Activated T-helper 1 cell treated with anti-CD3 and anti-CD28 coated beads, Interleukin-12 subunit alpha, Interleukin-12 subunit beta, Interleukin-2, Interleukin-4 antibody, amounts not matched to agents 30 ng/mL and 10 ng/mL and 1 ng/mL, durations not matched to agents 14 hours and 24 hours and 36 hours (primary cell): ENCODE measurements at regions not wholly inside any gene's neighbourhood (a gene's known extent, or its start where the extent isn't known, plus 50 kb on each side); places are given as distances from the start of the nearest gene placed in this dataset.
"Not testable (repeated sequence)": the region's sequence is repeated elsewhere in the genome, so short reads cannot be mapped to it uniquely, and the experiment has no call there.

ENCODE experiments used
- DNase-seq: peaks from one replicate; pipeline ENCODE4 v3.0.0; 2021; ENCODE audit warnings: low spot score
- H3K27ac Mint-ChIP-seq: one replicate; pipeline ENCODE4 v1.8.0; 2021; ENCODE audit warnings: mild to moderate bottlenecking, mixed read lengths
- H3K27me3 Mint-ChIP-seq: one replicate; pipeline ENCODE4 v1.8.0; 2022; ENCODE audit warnings: mild to moderate bottlenecking, moderate library complexity, mixed read lengths; ENCODE audit not compliant: insufficient read depth
- H3K36me3 Mint-ChIP-seq: one replicate; pipeline ENCODE4 v1.8.0; 2021; ENCODE audit warnings: low read depth, mixed read lengths
- H3K4me1 Mint-ChIP-seq: one replicate; pipeline ENCODE4 v1.8.0; 2021; ENCODE audit warnings: low read depth, mixed read lengths
- H3K4me3 Mint-ChIP-seq: one replicate; pipeline ENCODE4 v1.8.0; 2021; ENCODE audit warnings: mild to moderate bottlenecking, moderate library complexity, mixed read lengths
- H3K9me3 Mint-ChIP-seq: one replicate; pipeline ENCODE4 v1.8.0; 2021; ENCODE audit warnings: mixed read lengths
- intact Hi-C: fragments of 100-400 bp; cut with micrococcal nuclease; formaldehyde crosslinking; loops from one replicate; pipeline ENCODE4 v1.15.1; 2024

GRCh38 chr3:177694316-177694715, 497.0 kb upstream of the TBL1XR1 start:
- intact Hi-C loops, result no loop called here
- DNase-seq, result no peak
- H3K27me3 Mint-ChIP-seq, result no peaks in the 10 kb centered on the region
- H3K27ac Mint-ChIP-seq, result no peak overlapping the region
- no peaks in the 10 kb centered on the region for H3K36me3 Mint-ChIP-seq
- H3K4me3 Mint-ChIP-seq, result no peak overlapping the region
- H3K4me1 Mint-ChIP-seq, result no peaks in the 10 kb centered on the region
- peaks cover 1% of the 10 kb centered on the region for H3K9me3 Mint-ChIP-seq

GRCh38 chr3:177694951-177695350, 497.7 kb upstream of the TBL1XR1 start:
- H3K36me3 Mint-ChIP-seq, result no peaks in the 10 kb centered on the region
- DNase-seq, result no peak
- no peak overlapping the region for H3K4me3 Mint-ChIP-seq
- no peaks in the 10 kb centered on the region for H3K27me3 Mint-ChIP-seq
- intact Hi-C loops, result no loop called here
- peaks cover 2% of the 10 kb centered on the region for H3K9me3 Mint-ChIP-seq
- H3K4me1 Mint-ChIP-seq, result no peaks in the 10 kb centered on the region
- no peak overlapping the region for H3K27ac Mint-ChIP-seq

- Mint-ChIP-seq H3K36me3 (no peaks in the 10 kb centered on the region), H3K27ac (no peak overlapping the region), H3K4me3 (no peak overlapping the region), H3K9me3 (peaks cover 2% of the 10 kb centered on the region), H3K4me1 (no peaks in the 10 kb centered on the region), H3K27me3 (no peaks in the 10 kb centered on the region)
- intact Hi-C loops, result no loop called here
- no peak for DNase-seq
These were observed 502.8 kb upstream of the TBL1XR1 start for GRCh38 chr3:177700117-177700516.

- intact Hi-C loops, result no loop called here
- Mint-ChIP-seq H3K9me3 (peaks cover 2% of the 10 kb centered on the region), H3K36me3 (no peaks in the 10 kb centered on the region), H3K4me1 (no peaks in the 10 kb centered on the region), H3K27ac (no peak overlapping the region), H3K27me3 (no peaks in the 10 kb centered on the region), H3K4me3 (no peak overlapping the region)
- DNase-seq, result no peak
These were observed 506.5 kb upstream of the TBL1XR1 start for GRCh38 chr3:177703788-177704187.

GRCh38 chr3:177705976-177706823, 508.9 kb upstream of the TBL1XR1 start:
- no peak for DNase-seq
- no peak overlapping the region for H3K27ac Mint-ChIP-seq
- H3K9me3 Mint-ChIP-seq, result no peaks in the 10 kb centered on the region
- intact Hi-C loops, result no loop called here
- no peaks in the 10 kb centered on the region for H3K27me3 Mint-ChIP-seq
- no peaks in the 10 kb centered on the region for H3K4me1 Mint-ChIP-seq
- no peaks in the 10 kb centered on the region for H3K36me3 Mint-ChIP-seq
- H3K4me3 Mint-ChIP-seq, result no peak overlapping the region

GRCh38 chr3:177709470-177709869, 512.2 kb upstream of the TBL1XR1 start:
- H3K27ac Mint-ChIP-seq, H3K27me3 Mint-ChIP-seq, intact Hi-C loops, H3K9me3 Mint-ChIP-seq, H3K4me1 Mint-ChIP-seq, H3K4me3 Mint-ChIP-seq, H3K36me3 Mint-ChIP-seq, DNase-seq: not testable (repeated sequence)

GRCh38 chr3:177710506-177710905, 513.2 kb upstream of the TBL1XR1 start:
- Mint-ChIP-seq H3K4me1 (no peaks in the 10 kb centered on the region), H3K4me3 (no peak overlapping the region), H3K36me3 (no peaks in the 10 kb centered on the region), H3K27me3 (no peaks in the 10 kb centered on the region), H3K9me3 (no peaks in the 10 kb centered on the region), H3K27ac (no peak overlapping the region)
- no peak for DNase-seq
- intact Hi-C loops, result no loop called here

GRCh38 chr3:177711637-177712036, 514.4 kb upstream of the TBL1XR1 start:
- Mint-ChIP-seq H3K9me3 (no peaks in the 10 kb centered on the region), H3K36me3 (no peaks in the 10 kb centered on the region), H3K27ac (no peak overlapping the region), H3K4me1 (no peaks in the 10 kb centered on the region), H3K27me3 (no peaks in the 10 kb centered on the region), H3K4me3 (no peak overlapping the region)
- intact Hi-C loops, result no loop called here
- no peak for DNase-seq

- H3K27me3 Mint-ChIP-seq, result no peaks in the 10 kb centered on the region
- no peak overlapping the region for H3K27ac Mint-ChIP-seq
- intact Hi-C loops, result no loop called here
- H3K9me3 Mint-ChIP-seq, result no peaks in the 10 kb centered on the region
- no peaks in the 10 kb centered on the region for H3K4me1 Mint-ChIP-seq
- DNase-seq, result no peak
- H3K4me3 Mint-ChIP-seq, result no peak overlapping the region
- H3K36me3 Mint-ChIP-seq, result no peaks in the 10 kb centered on the region
These were observed 516.9 kb upstream of the TBL1XR1 start for GRCh38 chr3:177713928-177714900.

GRCh38 chr3:177714945-177715344, 517.7 kb upstream of the TBL1XR1 start:
- no peak overlapping the region for H3K27ac Mint-ChIP-seq
- no peaks in the 10 kb centered on the region for H3K9me3 Mint-ChIP-seq
- no peak for DNase-seq
- no peaks in the 10 kb centered on the region for H3K27me3 Mint-ChIP-seq
- no peak overlapping the region for H3K4me3 Mint-ChIP-seq
- H3K36me3 Mint-ChIP-seq, result no peaks in the 10 kb centered on the region
- no peaks in the 10 kb centered on the region for H3K4me1 Mint-ChIP-seq
- intact Hi-C loops, result no loop called here

- intact Hi-C loops, result no loop called here
- Mint-ChIP-seq H3K4me3 (no peak overlapping the region), H3K4me1 (no peaks in the 10 kb centered on the region), H3K36me3 (no peaks in the 10 kb centered on the region), H3K27me3 (no peaks in the 10 kb centered on the region), H3K27ac (no peak overlapping the region), H3K9me3 (peaks cover 2% of the 10 kb centered on the region)
- no peak for DNase-seq
These were observed 518.7 kb upstream of the TBL1XR1 start for GRCh38 chr3:177715980-177716379.

GRCh38 chr3:177720927-177721326, 523.6 kb upstream of the TBL1XR1 start:
- peaks cover 12% of the 10 kb centered on the region for H3K4me1 Mint-ChIP-seq
- H3K9me3 Mint-ChIP-seq, intact Hi-C loops, H3K4me3 Mint-ChIP-seq, H3K27ac Mint-ChIP-seq, H3K27me3 Mint-ChIP-seq, DNase-seq, H3K36me3 Mint-ChIP-seq: not testable (repeated sequence)
